ENCODE measurements at regions not wholly inside any gene's neighbourhood (a gene's known extent, or its start where the extent isn't known, plus 50 kb on each side); places are given as distances from the start of the nearest gene placed in this dataset.

- no peak overlapping the region for H3K27ac ChIP-seq (ENCODE audit: low read depth in 1 of 2, low read length in 1 of 2)
- WGBS, 2 donors = 85 to 96% methylated on average over 1 of the region's 1 CpG
- DNase-seq (no peak), ATAC-seq (ENCODE audit: insufficient read depth, low FRiP score) (no peak)
- H3K9me3 ChIP-seq (ENCODE audit: control insufficient read depth in 4 of 4, insufficient read depth in 3 of 4, low read length in 3 of 4) = no peaks in the 10 kb centered on the region
- no peak for TF ChIP-seq CTCF (IDR thresholded peaks at IDR 0.05; ENCODE audit: control extremely low read depth, extremely low read depth)
- H3K9ac ChIP-seq (ENCODE audit: insufficient read depth in 1 of 2, low read length in 2 of 2) = no peak overlapping the region
- no peaks in the 10 kb centered on the region for H3K36me3 ChIP-seq (ENCODE audit: control insufficient read depth in 4 of 4, insufficient read depth in 4 of 4, low read length in 4 of 4)
- peaks cover 0 to 11% (median 0%) of the 10 kb centered on the region in 5 donors for H3K4me1 ChIP-seq (ENCODE audit: control insufficient read depth in 5 of 5, insufficient read depth in 5 of 5, low read length in 5 of 5)
- no peaks in the 10 kb centered on the region for H3K27me3 ChIP-seq (ENCODE audit: control insufficient read depth in 3 of 3, insufficient read depth in 3 of 3, low read length in 2 of 3)
- H3K4me3 ChIP-seq = no peak overlapping the region
These were observed 79.2 kb upstream of the MAMDC2 start for GRCh38 chr9:69964446-69964845.

- TF ChIP-seq CTCF (IDR thresholded peaks at IDR 0.05; ENCODE audit: control extremely low read depth, extremely low read depth) = no peak
- WGBS, 2 donors = 86 to 91% methylated on average over 6 of the region's 6 CpGs
- H3K9ac ChIP-seq (ENCODE audit: insufficient read depth in 1 of 2, low read length in 2 of 2) = no peak overlapping the region
- no peaks in the 10 kb centered on the region for H3K9me3 ChIP-seq (ENCODE audit: control insufficient read depth in 4 of 4, insufficient read depth in 3 of 4, low read length in 3 of 4)
- H3K27ac ChIP-seq (ENCODE audit: low read depth in 1 of 2, low read length in 1 of 2) = no peak overlapping the region
- H3K36me3 ChIP-seq (ENCODE audit: control insufficient read depth in 4 of 4, insufficient read depth in 4 of 4, low read length in 4 of 4) = no peaks in the 10 kb centered on the region
- H3K4me3 ChIP-seq = no peak overlapping the region
- ATAC-seq (ENCODE audit: insufficient read depth, low FRiP score) (no peak), DNase-seq (peak in 1 of 3 donors; percentile 29)
- H3K4me1 ChIP-seq (ENCODE audit: control insufficient read depth in 5 of 5, insufficient read depth in 5 of 5, low read length in 5 of 5) = peaks cover 0 to 11% (median 0%) of the 10 kb centered on the region in 5 donors
- no peaks in the 10 kb centered on the region for H3K27me3 ChIP-seq (ENCODE audit: control insufficient read depth in 3 of 3, insufficient read depth in 3 of 3, low read length in 2 of 3)
These were observed 78.1 kb upstream of the MAMDC2 start for GRCh38 chr9:69965416-69966145.

GRCh38 chr9:69967344-69967743, 76.3 kb upstream of the MAMDC2 start:
- H3K4me1 ChIP-seq (ENCODE audit: control insufficient read depth in 5 of 5, insufficient read depth in 5 of 5, low read length in 5 of 5) = peaks cover 0 to 11% (median 0%) of the 10 kb centered on the region in 5 donors
- no peaks in the 10 kb centered on the region for H3K9me3 ChIP-seq (ENCODE audit: control insufficient read depth in 4 of 4, insufficient read depth in 3 of 4, low read length in 3 of 4)
- no peak overlapping the region for H3K9ac ChIP-seq (ENCODE audit: insufficient read depth in 1 of 2, low read length in 2 of 2)
- ATAC-seq (ENCODE audit: insufficient read depth, low FRiP score) (no peak), DNase-seq (no peak)
- no peaks in the 10 kb centered on the region for H3K36me3 ChIP-seq (ENCODE audit: control insufficient read depth in 4 of 4, insufficient read depth in 4 of 4, low read length in 4 of 4)
- TF ChIP-seq CTCF (IDR thresholded peaks at IDR 0.05; ENCODE audit: control extremely low read depth, extremely low read depth) = no peak
- 58 to 85% methylated on average over 1 of the region's 1 CpG for WGBS, 2 donors
- no peak overlapping the region for H3K4me3 ChIP-seq
- no peaks in the 10 kb centered on the region for H3K27me3 ChIP-seq (ENCODE audit: control insufficient read depth in 3 of 3, insufficient read depth in 3 of 3, low read length in 2 of 3)
- no peak overlapping the region for H3K27ac ChIP-seq (ENCODE audit: low read depth in 1 of 2, low read length in 1 of 2)

Measured in lung (tissue), 11 donors.